Gastroesophageal sphincter (tissue), 4 donors: ENCODE measurements at regions not wholly inside any gene's neighbourhood (a gene's known extent, or its start where the extent isn't known, plus 50 kb on each side); places are given as distances from the start of the nearest gene placed in this dataset.

ENCODE experiments used
- ATAC-seq: fragments of 150-250 bp; one replicate; pipeline ENCODE4 v1.9.1; 2016; ENCODE audit warnings: mild to moderate bottlenecking, moderate library complexity
- H3K27ac ChIP-seq, 4 donors: fragments of 200-600 bp; sonication (generic) in 3 of 4; 1 replicate in 3 of 4; 2 replicates in 1 of 4; pipeline ENCODE4 v1.5.1; 2016 to 2019
- H3K27me3 ChIP-seq: fragments of 200-600 bp; sonication (generic); one replicate; pipeline ENCODE4 v1.5.1; 2019
- H3K36me3 ChIP-seq, 2 donors: fragments of 200-600 bp; sonication (generic); one replicate each; pipeline ENCODE4 v1.5.1; 2019; ENCODE audit warnings: control low read depth in 1 of 2
- H3K4me1 ChIP-seq, 3 donors: fragments of 200-600 bp; sonication (generic); 1 replicate in 2 of 3; 2 replicates in 1 of 3; pipeline ENCODE4 v1.5.1; 2016 to 2019; ENCODE audit warnings: control low read depth in 2 of 3
- H3K4me3 ChIP-seq, 2 donors: fragments of 200-600 bp; sonication (generic); one replicate each; pipeline ENCODE4 v1.5.1; 2019; ENCODE audit warnings: mild to moderate bottlenecking in 1 of 2, moderate library complexity in 1 of 2
- H3K9me3 ChIP-seq, 3 donors: fragments of 200-600 bp; sonication (generic); one replicate each; pipeline ENCODE4 v1.5.1; 2017 to 2019; ENCODE audit warnings: control low read depth in 2 of 3
- EP300 ChIP-seq: sonication (generic); formaldehyde crosslinking; IDR thresholded peaks from one replicate; pipeline ENCODE4 v1.6.1; 2017; ENCODE audit warnings: antibody characterized with exemption, mild to moderate bottlenecking
- POLR2A ChIP-seq, 2 donors: fragments of 450-650 bp; IDR thresholded peaks; one replicate each; pipeline ENCODE4 v1.6.1; 2017; ENCODE audit warnings: antibody characterized with exemption in 2 of 2, mild to moderate bottlenecking in 2 of 2, moderate library complexity in 1 of 2
- POLR2AphosphoS5 ChIP-seq: sonication (generic); formaldehyde crosslinking; IDR thresholded peaks from one replicate; pipeline ENCODE4 v1.6.1; 2017; ENCODE audit warnings: antibody characterized with exemption
- WGBS, 2 donors: methylation state at CpG; one replicate each; pipeline ENCODE4 v1.1.5; 2018; ENCODE audit warnings: low coverage in 1 of 2; 5-methylcytosine and 5-hydroxymethylcytosine counted together
- TF ChIP-seq, protein P1 (sequence below), 4 experiments: fragments of 200-600 bp in 2 of 4; fragments of 450-650 bp in 2 of 4; sonication (generic) in 1 of 4; IDR thresholded peaks; one replicate each; pipeline ENCODE4 v1.5.1; 2017 to 2019; ENCODE audit warnings: antibody characterized with exemption in 4 of 4, mild to moderate bottlenecking in 2 of 4, moderate library complexity in 2 of 4

- no peak for ATAC-seq
- 90 to 93% methylated on average over 2 of the region's 2 CpGs for WGBS, 2 donors
- Histone ChIP-seq H3K27me3 (no peaks in the 10 kb centered on the region), H3K36me3 (no peaks in the 10 kb centered on the region), H3K9me3 (no peaks in the 10 kb centered on the region), H3K4me3 (no peak overlapping the region), H3K4me1 (peaks cover 0 to 8% (median 0%) of the 10 kb centered on the region in 3 donors), H3K27ac (no peak overlapping the region)
- TF ChIP-seq POLR2A (IDR thresholded peaks at IDR 0.05) (no peak), EP300 (no peak), POLR2AphosphoS5 (no peak)
- TF ChIP-seq, protein P1, sequence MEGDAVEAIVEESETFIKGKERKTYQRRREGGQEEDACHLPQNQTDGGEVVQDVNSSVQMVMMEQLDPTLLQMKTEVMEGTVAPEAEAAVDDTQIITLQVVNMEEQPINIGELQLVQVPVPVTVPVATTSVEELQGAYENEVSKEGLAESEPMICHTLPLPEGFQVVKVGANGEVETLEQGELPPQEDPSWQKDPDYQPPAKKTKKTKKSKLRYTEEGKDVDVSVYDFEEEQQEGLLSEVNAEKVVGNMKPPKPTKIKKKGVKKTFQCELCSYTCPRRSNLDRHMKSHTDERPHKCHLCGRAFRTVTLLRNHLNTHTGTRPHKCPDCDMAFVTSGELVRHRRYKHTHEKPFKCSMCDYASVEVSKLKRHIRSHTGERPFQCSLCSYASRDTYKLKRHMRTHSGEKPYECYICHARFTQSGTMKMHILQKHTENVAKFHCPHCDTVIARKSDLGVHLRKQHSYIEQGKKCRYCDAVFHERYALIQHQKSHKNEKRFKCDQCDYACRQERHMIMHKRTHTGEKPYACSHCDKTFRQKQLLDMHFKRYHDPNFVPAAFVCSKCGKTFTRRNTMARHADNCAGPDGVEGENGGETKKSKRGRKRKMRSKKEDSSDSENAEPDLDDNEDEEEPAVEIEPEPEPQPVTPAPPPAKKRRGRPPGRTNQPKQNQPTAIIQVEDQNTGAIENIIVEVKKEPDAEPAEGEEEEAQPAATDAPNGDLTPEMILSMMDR (IDR thresholded peaks at IDR 0.05), result no peak
Measured at GRCh38 chr5:97553604-97554452, 370.8 kb upstream of the RIOK2 start.

- H3K27me3 ChIP-seq, result no peaks in the 10 kb centered on the region
- H3K36me3 ChIP-seq, result no peaks in the 10 kb centered on the region
- no peak overlapping the region for H3K4me3 ChIP-seq
- H3K4me1 ChIP-seq, result peaks cover 0 to 8% (median 0%) of the 10 kb centered on the region in 3 donors
- peak; percentile 28 for ATAC-seq
- 31 to 43% methylated on average over 4 of the region's 4 CpGs for WGBS, 2 donors
- TF ChIP-seq EP300, result no peak
- TF ChIP-seq POLR2AphosphoS5, result no peak
- TF ChIP-seq POLR2A (IDR thresholded peaks at IDR 0.05), result no peak
- TF ChIP-seq, protein P1 (IDR thresholded peaks at IDR 0.05), result no peak
- H3K27ac ChIP-seq, result peak overlapping the region in 1 of 4 donors; percentile 7
- no peaks in the 10 kb centered on the region for H3K9me3 ChIP-seq
Measured at GRCh38 chr5:97554977-97555643, 372.1 kb upstream of the RIOK2 start.

GRCh38 chr5:97555644-97555981, 372.6 kb upstream of the RIOK2 start:
- Histone ChIP-seq H3K36me3 (no peaks in the 10 kb centered on the region), H3K27me3 (no peaks in the 10 kb centered on the region), H3K4me1 (peaks cover 0 to 8% (median 0%) of the 10 kb centered on the region in 3 donors), H3K9me3 (no peaks in the 10 kb centered on the region), H3K27ac (peak overlapping the region in 1 of 4 donors; percentile 7), H3K4me3 (no peak overlapping the region)
- WGBS, 2 donors, result 100% methylated on average over 1 of the region's 1 CpG
- TF ChIP-seq POLR2AphosphoS5 (no peak), POLR2A (IDR thresholded peaks at IDR 0.05) (no peak), EP300 (no peak)
- TF ChIP-seq, protein P1 (IDR thresholded peaks at IDR 0.05), result no peak
- ATAC-seq, result no peak

GRCh38 chr5:97559827-97560598, 377.0 kb upstream of the RIOK2 start:
- ATAC-seq, result no peak
- Histone ChIP-seq H3K27me3 (no peaks in the 10 kb centered on the region), H3K4me1 (peaks cover 0 to 4% (median 0%) of the 10 kb centered on the region in 3 donors), H3K9me3 (no peaks in the 10 kb centered on the region), H3K27ac (no peak overlapping the region), H3K36me3 (no peaks in the 10 kb centered on the region), H3K4me3 (no peak overlapping the region)
- 71 to 77% methylated on average over 3 of the region's 3 CpGs for WGBS, 2 donors
- TF ChIP-seq POLR2A (IDR thresholded peaks at IDR 0.05) (no peak), EP300 (no peak), POLR2AphosphoS5 (no peak)
- TF ChIP-seq, protein P1 (IDR thresholded peaks at IDR 0.05), result no peak
